ENCODE measurements at regions not wholly inside any gene's neighbourhood (a gene's known extent, or its start where the extent isn't known, plus 50 kb on each side); places are given as distances from the start of the nearest gene placed in this dataset.
"Not testable (repeated sequence)": the region's sequence is repeated elsewhere in the genome, so short reads cannot be mapped to it uniquely, and the experiment has no call there.

GRCh38 chr1:14259191-14259757, 339.2 kb upstream of the KAZN start:
- no peak for DNase-seq (ENCODE audit: low read depth)

- no peak for DNase-seq (ENCODE audit: low read depth)
Measured at GRCh38 chr1:14260480-14260879, 338.0 kb upstream of the KAZN start.

GRCh38 chr1:14261395-14261794, 337.1 kb upstream of the KAZN start:
- DNase-seq (ENCODE audit: low read depth): no peak

DNA sequence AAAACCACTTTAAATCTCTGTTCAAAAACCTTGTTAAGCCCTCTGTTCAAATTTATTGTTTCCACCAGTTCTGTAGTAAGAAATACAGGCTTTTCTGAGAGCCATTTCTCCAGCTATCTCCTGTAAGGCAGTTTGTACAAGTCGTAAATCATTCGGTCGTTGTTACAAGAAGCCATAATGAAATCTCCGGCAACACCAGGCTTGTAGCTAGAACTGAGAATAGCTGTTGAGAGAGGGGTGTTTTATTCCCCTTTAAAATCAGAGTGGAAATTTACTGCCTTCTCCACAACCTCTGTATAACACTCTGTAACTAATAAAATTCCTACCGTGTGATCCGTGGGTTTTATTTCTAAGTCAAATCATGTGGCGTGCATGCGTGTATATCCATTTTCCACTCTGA, 335.8 kb upstream of the KAZN start:
- no peak for DNase-seq (ENCODE audit: low read depth)

DNA sequence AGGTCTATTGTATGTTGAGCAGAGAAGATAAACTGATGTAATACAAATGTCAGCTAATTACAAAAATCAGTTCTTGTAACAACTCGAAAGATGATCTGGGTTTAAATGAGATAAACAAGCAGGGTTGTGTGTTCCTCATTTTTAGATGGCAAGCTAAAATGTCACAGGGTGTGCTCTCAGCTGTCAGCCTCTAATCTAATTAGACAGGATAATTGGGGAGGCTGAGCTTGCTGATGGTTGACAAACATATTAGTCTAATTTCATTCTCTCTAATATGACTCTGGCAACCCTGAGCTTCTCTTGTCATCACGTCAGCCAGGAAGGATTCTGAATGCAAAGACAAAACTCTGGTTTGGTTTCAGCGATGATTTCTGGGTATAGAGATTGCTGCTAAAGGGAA, 335.3 kb upstream of the KAZN start:
- DNase-seq (ENCODE audit: low read depth): no peak

GRCh38 chr1:14263671-14264070, 334.8 kb upstream of the KAZN start:
- DNase-seq (ENCODE audit: low read depth): no peak

DNA sequence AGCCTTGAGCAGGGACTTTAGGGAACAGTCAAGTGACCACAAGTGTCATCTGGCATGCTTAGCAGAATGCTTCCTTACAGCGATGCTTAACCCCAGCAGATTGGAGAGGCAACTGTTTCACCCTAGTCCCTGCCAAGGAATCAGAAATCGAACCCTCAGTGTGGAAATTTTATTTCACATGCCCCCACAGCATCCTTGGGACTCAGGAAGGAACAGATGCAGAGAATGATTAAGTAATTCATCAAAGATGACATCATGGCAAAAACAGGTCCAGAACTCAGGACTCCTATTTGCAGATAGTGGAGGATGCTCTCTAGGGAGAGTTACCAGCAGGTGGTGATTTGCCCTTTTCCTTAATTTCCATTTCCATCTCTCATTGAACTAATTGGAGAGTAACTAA, 333.0 kb upstream of the KAZN start:
- no peak for DNase-seq (ENCODE audit: low read depth)

DNA sequence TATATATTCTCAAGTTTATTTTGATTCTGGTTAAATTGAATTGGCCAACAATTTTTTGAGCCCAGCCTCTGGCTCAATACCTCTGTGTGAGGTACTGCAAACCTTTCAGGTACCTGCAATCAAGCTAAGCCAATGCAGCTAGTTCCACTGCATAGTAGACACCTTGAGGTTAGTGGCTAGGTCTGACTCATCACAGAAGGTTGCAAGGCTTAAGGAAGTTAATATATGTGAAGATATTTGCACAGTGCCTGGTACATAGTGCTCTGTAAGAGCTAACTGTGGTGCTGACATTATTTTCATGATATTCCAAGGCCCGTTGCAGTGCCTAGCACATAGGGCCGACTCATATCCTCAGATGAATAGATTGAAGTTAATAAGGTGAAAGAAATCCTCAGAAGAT, 330.5 kb upstream of the KAZN start:
- no peak for DNase-seq (ENCODE audit: low read depth)

DNA sequence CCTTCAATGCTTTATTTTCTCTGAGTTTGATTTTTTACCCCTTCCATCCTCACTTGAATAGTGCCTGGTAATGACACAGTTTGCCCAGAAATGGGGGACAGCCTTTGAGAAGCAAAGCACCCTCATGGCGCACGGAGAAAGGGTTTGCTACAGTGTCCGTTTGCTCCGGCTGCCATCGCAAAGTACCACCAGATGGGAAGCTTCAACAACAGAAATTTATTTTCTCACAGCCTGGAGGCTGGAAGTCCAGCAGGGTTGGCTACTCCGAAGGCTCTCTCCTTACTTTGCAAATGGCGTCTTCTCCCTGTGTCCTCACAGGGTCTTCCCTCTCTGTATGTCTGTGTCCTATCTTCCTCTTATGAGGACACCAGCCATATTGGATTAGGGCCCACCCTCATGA, 327.7 kb upstream of the KAZN start:
- DNase-seq (ENCODE audit: low read depth): no peak

DNA sequence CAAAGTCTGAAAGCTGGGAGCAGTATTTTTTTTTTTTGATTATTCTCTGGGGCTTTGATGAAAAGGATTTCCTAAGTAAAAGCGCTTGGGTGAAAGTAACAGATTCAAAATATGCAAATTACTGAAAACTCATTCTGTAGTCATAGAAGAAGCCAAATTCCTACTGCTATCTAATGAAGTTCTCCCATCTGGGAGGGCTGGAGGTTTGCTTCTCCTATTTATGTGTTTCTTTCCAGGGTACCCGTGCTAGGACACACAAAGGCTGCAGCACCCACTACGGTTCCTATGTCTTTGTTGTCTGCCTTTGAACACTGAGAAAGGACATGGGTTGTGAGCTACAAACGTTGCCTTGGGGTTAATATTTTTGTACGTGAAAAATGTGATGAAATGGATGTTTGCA, 324.7 kb upstream of the KAZN start:
- DNase-seq (ENCODE audit: low read depth): no peak

DNA sequence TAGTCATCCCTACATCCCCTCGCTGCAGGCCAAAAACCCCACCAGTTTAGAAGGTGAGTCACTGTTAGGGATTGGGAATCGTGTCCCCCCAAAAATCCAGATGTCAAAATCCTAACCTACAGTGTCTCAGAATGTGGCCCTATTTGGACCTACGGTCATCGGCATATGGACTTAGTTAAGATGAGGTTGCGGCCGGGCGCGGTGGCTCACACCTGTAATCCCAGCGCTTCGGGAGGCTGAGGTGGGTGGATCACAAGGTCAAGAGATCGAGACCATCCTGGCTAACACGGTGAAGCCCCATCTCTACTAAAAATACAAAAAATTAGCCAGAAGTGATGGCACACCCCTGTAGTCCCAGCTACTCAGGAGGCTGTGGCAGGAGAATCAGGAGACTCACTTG, 318.6 kb upstream of the KAZN start:
- not testable (repeated sequence) for DNase-seq (ENCODE audit: low read depth)

DNA sequence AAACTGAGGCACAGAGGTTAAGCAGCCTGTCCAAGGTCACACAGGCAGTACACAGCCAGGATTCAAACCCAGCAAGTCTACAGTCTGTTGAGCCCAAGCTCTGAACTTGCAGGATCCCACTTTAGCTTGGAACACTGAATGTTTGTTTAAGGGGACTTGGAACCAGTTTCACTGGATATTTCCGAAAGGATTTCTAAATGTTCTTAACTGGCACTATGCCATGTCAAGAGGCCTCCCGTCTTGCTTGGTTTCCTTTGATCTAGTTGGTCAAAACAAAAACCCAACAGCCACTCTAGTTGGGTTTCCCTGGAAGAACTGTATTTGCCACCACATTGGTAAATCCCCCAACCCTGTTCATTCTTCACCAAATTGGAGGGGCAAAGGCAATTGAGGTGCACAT, 317.6 kb upstream of the KAZN start:
- DNase-seq (ENCODE audit: low read depth): no peak

GRCh38 chr1:14281412-14281811, 317.1 kb upstream of the KAZN start:
- no peak for DNase-seq (ENCODE audit: low read depth)

DNA sequence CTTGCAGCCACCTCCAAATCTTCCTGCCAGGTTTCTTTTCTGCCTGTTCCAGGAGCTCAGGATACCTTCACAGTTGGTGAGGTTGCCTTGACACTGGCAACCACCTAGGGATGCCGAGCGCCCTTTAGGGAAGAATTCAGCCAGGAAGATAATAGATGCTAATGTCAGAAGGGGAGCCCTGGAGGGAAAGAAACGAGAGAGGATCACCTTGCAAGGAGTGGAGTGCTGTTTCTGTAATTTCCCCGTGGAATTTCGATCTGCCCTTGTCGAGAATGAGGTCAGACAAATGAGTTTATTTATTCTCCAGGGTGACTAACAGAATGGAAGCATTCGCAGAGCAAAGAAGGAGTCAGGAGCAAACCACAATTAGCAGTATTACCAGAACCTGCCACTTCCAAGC, 315.8 kb upstream of the KAZN start:
- no peak for DNase-seq (ENCODE audit: low read depth)

DNA sequence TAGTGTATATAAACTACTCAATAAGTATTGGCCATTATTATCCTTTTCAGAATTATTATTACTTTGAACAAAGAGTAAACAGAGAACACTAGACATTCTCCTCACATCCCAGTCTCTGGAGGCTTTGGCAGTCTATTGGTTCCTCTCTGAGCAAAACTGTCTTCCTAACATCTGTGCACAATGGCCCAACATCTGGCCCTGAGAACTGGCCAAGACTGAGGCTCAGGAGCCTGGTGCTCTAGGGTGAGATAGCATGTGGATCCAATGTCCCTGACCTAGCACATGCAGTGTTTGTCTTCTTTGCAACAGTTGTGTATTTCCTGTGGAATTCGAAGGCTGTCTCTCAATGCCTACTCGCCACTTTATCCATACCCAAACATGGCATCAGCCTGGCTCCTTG, 313.2 kb upstream of the KAZN start:
- DNase-seq (ENCODE audit: low read depth): no peak

GRCh38 chr1:14291182-14291581, 307.3 kb upstream of the KAZN start:
- DNase-seq (ENCODE audit: low read depth): not testable (repeated sequence)

DNA sequence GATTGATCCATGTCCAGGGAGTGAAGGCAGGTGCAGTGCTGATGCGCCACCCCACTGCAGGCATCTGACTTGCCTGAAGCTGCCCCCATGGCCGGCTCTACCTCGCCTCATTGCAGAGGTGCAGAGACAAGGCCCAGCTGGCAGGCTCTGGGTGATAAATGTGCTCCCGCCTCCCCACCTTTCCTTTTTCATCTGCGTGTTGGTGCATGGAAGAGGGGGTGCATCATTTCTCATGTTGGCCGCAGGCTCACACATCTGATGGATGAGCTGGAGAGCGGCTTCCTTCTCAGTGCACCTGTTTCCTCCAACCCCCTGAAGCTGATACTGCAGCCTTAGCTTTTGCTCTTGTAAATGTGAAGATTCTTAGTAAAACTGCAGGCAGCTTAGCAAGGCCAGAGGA, 306.0 kb upstream of the KAZN start:
- no peak for DNase-seq (ENCODE audit: low read depth)

GRCh38 chr1:14294006-14294405, 304.5 kb upstream of the KAZN start:
- no peak for DNase-seq (ENCODE audit: low read depth)

DNA sequence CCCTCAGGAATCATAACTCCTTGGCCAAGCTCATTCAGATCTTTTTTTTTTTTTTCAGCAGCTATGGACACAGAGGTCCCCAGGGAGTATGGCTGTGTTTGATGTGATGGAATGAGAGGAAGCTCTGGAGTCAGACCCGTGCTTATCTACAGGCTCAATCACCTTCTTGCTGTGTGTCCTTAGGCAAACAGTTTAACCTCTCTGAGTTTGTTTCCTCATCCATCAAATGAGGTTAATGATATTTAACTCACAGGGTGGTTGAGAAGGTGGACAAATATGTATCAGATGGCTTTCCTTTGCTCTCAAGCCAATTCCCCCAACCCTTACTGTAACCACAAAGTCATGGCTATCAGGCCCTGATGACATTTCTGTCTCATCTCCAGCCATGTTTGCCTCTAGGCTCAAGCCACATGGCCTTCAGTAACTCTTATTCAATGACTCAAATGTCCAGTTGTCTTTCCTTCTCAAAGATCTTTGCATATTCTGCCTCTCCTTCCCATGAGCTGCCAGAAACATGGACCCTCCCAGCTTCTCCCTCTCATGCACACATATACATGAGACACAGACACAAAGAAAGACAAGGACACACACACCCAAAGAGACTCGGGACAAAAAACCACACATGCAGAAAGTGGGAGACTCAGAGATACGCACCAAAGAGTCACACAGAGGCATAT, 303.5 kb upstream of the KAZN start:
- DNase-seq (ENCODE audit: low read depth): no peak

- no peak for DNase-seq (ENCODE audit: low read depth)
Measured at GRCh38 chr1:14296795-14297194, 301.7 kb upstream of the KAZN start.

GRCh38 chr1:14297356-14297755, 301.1 kb upstream of the KAZN start:
- DNase-seq (ENCODE audit: low read depth): no peak

DNA sequence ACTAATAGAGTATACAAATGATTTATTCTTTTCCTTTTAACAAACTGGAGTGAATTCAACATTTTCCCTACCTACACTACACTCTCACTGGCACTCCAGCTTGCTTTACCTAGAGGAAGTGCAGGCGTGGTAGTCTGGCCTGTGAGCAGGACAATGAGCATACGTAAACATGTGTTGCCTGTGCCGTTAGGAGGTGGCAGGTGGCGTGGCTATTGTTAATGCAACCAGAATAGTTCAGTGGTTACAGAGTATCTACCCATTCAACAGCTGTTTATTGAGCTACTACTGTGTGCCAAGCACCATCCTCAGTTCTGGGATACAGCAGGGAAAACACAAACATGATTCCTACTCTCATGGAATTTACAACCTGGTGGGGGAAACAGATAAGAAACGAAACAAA, 299.7 kb upstream of the KAZN start:
- no peak for DNase-seq (ENCODE audit: low read depth)

GRCh38 chr1:14300991-14301703, 297.3 kb upstream of the KAZN start:
- DNase-seq (ENCODE audit: low read depth): no peak

- no peak for DNase-seq (ENCODE audit: low read depth)
Measured at GRCh38 chr1:14301704-14302024, 296.8 kb upstream of the KAZN start.
